Neuronal stem cell (in vitro differentiated cells): ENCODE measurements at regions not wholly inside any gene's neighbourhood (a gene's known extent, or its start where the extent isn't known, plus 50 kb on each side); places are given as distances from the start of the nearest gene placed in this dataset.
A peak's percentile ranks its signal among the peaks of the same experiment; 100 is the strongest.

Source experiments
- DNase-seq: peaks from one replicate; pipeline ENCODE4 v3.0.0-alpha.2; 2013; ENCODE audit warnings: low spot score
- H2AFZ ChIP-seq: one replicate; pipeline ENCODE4 v1.6.1; 2013; ENCODE audit warnings: mild to moderate bottlenecking, low read length, inconsistent platforms
- H2AK5ac ChIP-seq: 2 replicates; pipeline ENCODE4 v1.6.1; 2013; ENCODE audit warnings: low read depth, mild to moderate bottlenecking, inconsistent platforms, low read length, moderate library complexity, mixed read lengths
- H2BK120ac ChIP-seq: 2 replicates; pipeline ENCODE4 v1.6.1; 2013; ENCODE audit warnings: low read depth, mild to moderate bottlenecking, inconsistent platforms, low read length, moderate library complexity, mixed read lengths
- H2BK12ac ChIP-seq: one replicate; pipeline ENCODE4 v1.6.1; 2013; ENCODE audit warnings: low read length, inconsistent platforms
- H2BK15ac ChIP-seq: 2 replicates; pipeline ENCODE4 v1.6.1; 2013; ENCODE audit warnings: mild to moderate bottlenecking, low read length, inconsistent platforms, mixed read lengths
- H2BK5ac ChIP-seq: one replicate; pipeline ENCODE4 v1.6.1; 2013; ENCODE audit warnings: inconsistent platforms, mild to moderate bottlenecking, low read length, moderate library complexity
- H3K14ac ChIP-seq: one replicate; pipeline ENCODE4 v1.6.1; 2013; ENCODE audit warnings: low read length, inconsistent platforms
- H3K18ac ChIP-seq: 2 replicates; pipeline ENCODE4 v1.6.1; 2013; ENCODE audit warnings: low read length, inconsistent platforms
- H3K23ac ChIP-seq: 2 replicates; pipeline ENCODE4 v1.6.1; 2013; ENCODE audit warnings: low read depth, mild to moderate bottlenecking, mixed read lengths, low read length, inconsistent platforms; ENCODE audit not compliant: poor library complexity
- H3K27ac ChIP-seq: replicated peaks from 3 replicates; pipeline ENCODE4 v1.5.1; 2013; ENCODE audit warnings: low read length, inconsistent platforms
- H3K27me3 ChIP-seq, 3 experiments: 2 replicates each; pipeline ENCODE4 v1.6.1; 2013; ENCODE audit warnings: low read length in 3 of 3, mild to moderate bottlenecking in 2 of 3, inconsistent platforms in 1 of 3, low read depth in 1 of 3, mixed read lengths in 1 of 3, moderate library complexity in 1 of 3; ENCODE audit not compliant: control insufficient read depth in 3 of 3, insufficient read depth in 3 of 3
- H3K36me3 ChIP-seq, 2 donors: replicated peaks in 1 of 2; 2 replicates each; pipeline ENCODE4 v1.6.1; 2013; ENCODE audit warnings: low read length in 2 of 2; ENCODE audit not compliant: control insufficient read depth in 2 of 2, insufficient read depth in 2 of 2
- H3K4ac ChIP-seq: 2 replicates; pipeline ENCODE4 v1.6.1; 2013; ENCODE audit warnings: inconsistent platforms, mild to moderate bottlenecking, low read length, moderate library complexity
- H3K4me1 ChIP-seq, 2 donors: 1 replicate in 1 of 2; 2 replicates in 1 of 2; pipeline ENCODE4 v1.6.1; 2013; ENCODE audit warnings: low read length in 2 of 2, low read depth in 1 of 2; ENCODE audit not compliant: control insufficient read depth in 2 of 2, insufficient read depth in 1 of 2
- H3K4me2 ChIP-seq: one replicate; pipeline ENCODE4 v1.6.1; 2013; ENCODE audit warnings: mild to moderate bottlenecking, low read length, inconsistent platforms; ENCODE audit not compliant: insufficient read depth, poor library complexity, severe bottlenecking
- H3K4me3 ChIP-seq, 2 donors: 2 replicates each; pipeline ENCODE4 v1.5.1; 2013; ENCODE audit warnings: low read length in 2 of 2, mild to moderate bottlenecking in 2 of 2, inconsistent platforms in 1 of 2, moderate library complexity in 1 of 2
- H3K79me1 ChIP-seq: one replicate; pipeline ENCODE4 v1.6.1; 2013; ENCODE audit warnings: low read depth, mild to moderate bottlenecking, inconsistent platforms, low read length, moderate library complexity
- H3K9ac ChIP-seq: one replicate; pipeline ENCODE4 v1.6.1; 2013; ENCODE audit warnings: mild to moderate bottlenecking, low read depth, low read length, inconsistent platforms; ENCODE audit not compliant: poor library complexity
- H3K9me3 ChIP-seq, 2 donors: replicated peaks in 1 of 2; 2 replicates each; pipeline versions ENCODE3 to v1.6.1; 2013; ENCODE audit warnings: low read length in 2 of 2, mild to moderate bottlenecking in 2 of 2, inconsistent platforms in 1 of 2, low read depth in 1 of 2, mixed read lengths in 1 of 2, moderate library complexity in 1 of 2; ENCODE audit not compliant: control insufficient read depth in 2 of 2, insufficient read depth in 1 of 2
- H4K8ac ChIP-seq: one replicate; pipeline ENCODE4 v1.6.1; 2013; ENCODE audit warnings: low read depth, mild to moderate bottlenecking, inconsistent platforms, low read length, moderate library complexity
- H4K91ac ChIP-seq: one replicate; pipeline ENCODE4 v1.6.1; 2013; ENCODE audit warnings: low read length, low read depth, mild to moderate bottlenecking, inconsistent platforms; ENCODE audit not compliant: poor library complexity
- WGBS, 2 donors: extraction: QIAGEN DNeasy Blood & Tissue Kit; methylation state at CpG; one replicate each; pipeline ENCODE4 v1.1.7; 2013; ENCODE audit warnings: missing lambda C conversion rate in 2 of 2, mixed read lengths in 1 of 2; ENCODE audit not compliant: insufficient read length in 2 of 2, insufficient replicate concordance in 1 of 2; ENCODE audit errors: extremely low coverage in 2 of 2; 5-methylcytosine and 5-hydroxymethylcytosine counted together

GRCh38 chr6:145139140-145139850, 596.0 kb downstream of the EPM2A start:
- peak; percentile 12 for DNase-seq

GRCh38 chr6:145139895-145140294, 595.4 kb downstream of the EPM2A start:
- Histone ChIP-seq H2AK5ac (no peak overlapping the region), H3K9ac (no peak overlapping the region), H2BK12ac (no peak overlapping the region), H3K4me2 (no peak overlapping the region), H4K8ac (no peak overlapping the region), H3K27me3 (no peaks in the 10 kb centered on the region), H3K23ac (no peak overlapping the region), H3K18ac (no peak overlapping the region), H2AFZ (peak overlapping the region; percentile 43), H2BK15ac (no peak overlapping the region), H3K27ac (no peak overlapping the region), H3K36me3 (no peaks in the 10 kb centered on the region), H2BK5ac (no peak overlapping the region), H3K14ac (no peak overlapping the region), H2BK120ac (no peak overlapping the region), H3K4ac (no peak overlapping the region), H3K79me1 (no peaks in the 10 kb centered on the region), H3K4me1 (peaks cover 8 to 11% of the 10 kb centered on the region in 2 donors), H3K4me3 (no peak overlapping the region), H3K9me3 (no peaks in the 10 kb centered on the region), H4K91ac (no peak overlapping the region)
- DNase-seq: no peak

More at GRCh38 chr6:145139140-145139850, 596.0 kb downstream of the EPM2A start:
- no peak overlapping the region for H2BK5ac ChIP-seq
- H3K36me3 ChIP-seq: no peaks in the 10 kb centered on the region
- H4K8ac ChIP-seq: no peak overlapping the region
- no peak overlapping the region for H2AK5ac ChIP-seq
- H3K4me1 ChIP-seq: peaks cover 8 to 11% of the 10 kb centered on the region in 2 donors
- no peak overlapping the region for H2BK120ac ChIP-seq
- WGBS, 2 donors: no CpG with 5 or more reads among the region's 7 CpGs
- no peak overlapping the region for H3K14ac ChIP-seq
- H3K4me2 ChIP-seq: no peak overlapping the region
- H3K27me3 ChIP-seq: no peaks in the 10 kb centered on the region
- H3K79me1 ChIP-seq: no peaks in the 10 kb centered on the region
- H3K27ac ChIP-seq: peak overlapping the region; percentile 84
- no peak overlapping the region for H4K91ac ChIP-seq
- no peak overlapping the region for H3K9ac ChIP-seq
- peak overlapping the region; percentile 43 for H2AFZ ChIP-seq
- no peak overlapping the region for H2BK15ac ChIP-seq
- no peak overlapping the region for H3K4ac ChIP-seq
- H3K23ac ChIP-seq: no peak overlapping the region
- H2BK12ac ChIP-seq: no peak overlapping the region
- H3K4me3 ChIP-seq: no peak overlapping the region
- no peaks in the 10 kb centered on the region for H3K9me3 ChIP-seq
- no peak overlapping the region for H3K18ac ChIP-seq

DNA sequence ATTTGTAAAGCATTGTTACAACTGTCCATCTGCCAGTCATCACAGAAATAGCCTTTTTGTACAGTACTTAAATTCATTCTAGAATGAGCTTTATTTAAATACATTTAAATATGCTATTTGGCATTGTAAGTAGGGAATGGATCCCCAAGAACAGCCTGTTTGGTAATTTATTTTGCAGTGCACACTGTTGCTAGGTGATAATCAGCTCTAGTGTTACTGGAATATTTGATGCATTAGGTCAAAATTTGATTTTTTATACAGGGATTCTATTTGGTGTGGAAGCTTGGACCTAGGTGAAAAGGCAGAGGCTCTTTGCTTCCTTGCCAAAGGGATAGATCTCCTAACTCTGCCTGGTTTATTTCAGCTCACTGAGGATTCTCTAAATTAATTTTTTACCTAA, 593.7 kb downstream of the EPM2A start:
- no peak overlapping the region for H3K9ac ChIP-seq
- no peak overlapping the region for H3K14ac ChIP-seq
- no peak overlapping the region for H4K91ac ChIP-seq
- no peak overlapping the region for H2BK5ac ChIP-seq
- no peaks in the 10 kb centered on the region for H3K9me3 ChIP-seq
- no peak for DNase-seq
- no peak overlapping the region for H2BK12ac ChIP-seq
- no peak overlapping the region for H3K4me2 ChIP-seq
- H3K36me3 ChIP-seq: no peaks in the 10 kb centered on the region
- no peak overlapping the region for H2AK5ac ChIP-seq
- H3K4me1 ChIP-seq: peaks cover 8 to 11% of the 10 kb centered on the region in 2 donors
- no peaks in the 10 kb centered on the region for H3K27me3 ChIP-seq
- H3K27ac ChIP-seq: no peak overlapping the region
- H3K18ac ChIP-seq: no peak overlapping the region
- H3K4me3 ChIP-seq: no peak overlapping the region
- H3K4ac ChIP-seq: no peak overlapping the region
- H2BK15ac ChIP-seq: no peak overlapping the region
- H2AFZ ChIP-seq: no peak overlapping the region
- H2BK120ac ChIP-seq: no peak overlapping the region
- H3K79me1 ChIP-seq: no peaks in the 10 kb centered on the region
- H4K8ac ChIP-seq: no peak overlapping the region
- no peak overlapping the region for H3K23ac ChIP-seq

DNA sequence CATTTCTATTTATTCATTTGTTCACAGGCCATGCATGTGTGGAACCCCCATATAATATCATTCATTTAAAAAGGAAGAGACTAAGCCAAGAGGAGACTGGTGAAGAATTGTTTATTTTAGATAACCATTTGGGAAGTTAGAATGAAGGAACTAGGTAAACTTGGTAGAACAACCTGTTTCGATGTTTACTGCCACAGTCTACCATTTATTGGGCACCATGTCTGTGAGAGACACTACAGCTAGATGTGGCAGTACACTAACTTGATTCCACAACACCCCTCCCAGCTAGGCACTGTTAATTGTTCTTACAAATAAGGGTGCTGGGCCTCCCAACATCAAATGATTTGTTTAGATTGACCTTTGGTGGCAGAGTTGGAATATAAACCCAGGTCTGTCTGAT, 592.4 kb downstream of the EPM2A start:
- Histone ChIP-seq H2BK15ac (no peak overlapping the region), H2AFZ (no peak overlapping the region), H3K18ac (no peak overlapping the region), H3K4ac (no peak overlapping the region), H3K27me3 (no peaks in the 10 kb centered on the region), H3K9me3 (no peaks in the 10 kb centered on the region), H3K36me3 (no peaks in the 10 kb centered on the region), H4K91ac (no peak overlapping the region), H2BK120ac (no peak overlapping the region), H3K4me2 (no peak overlapping the region), H4K8ac (no peak overlapping the region), H2AK5ac (no peak overlapping the region), H3K4me1 (peaks cover 7 to 11% of the 10 kb centered on the region in 2 donors), H3K79me1 (no peaks in the 10 kb centered on the region), H3K14ac (no peak overlapping the region), H3K23ac (no peak overlapping the region), H3K4me3 (no peak overlapping the region), H3K9ac (no peak overlapping the region), H2BK5ac (no peak overlapping the region), H3K27ac (no peak overlapping the region), H2BK12ac (no peak overlapping the region)
- WGBS, 2 donors: no CpG with 5 or more reads among the region's 1 CpG
- no peak for DNase-seq
